ENCODE measurements at regions not wholly inside any gene's neighbourhood (a gene's known extent, or its start where the extent isn't known, plus 50 kb on each side); places are given as distances from the start of the nearest gene placed in this dataset.

DNA sequence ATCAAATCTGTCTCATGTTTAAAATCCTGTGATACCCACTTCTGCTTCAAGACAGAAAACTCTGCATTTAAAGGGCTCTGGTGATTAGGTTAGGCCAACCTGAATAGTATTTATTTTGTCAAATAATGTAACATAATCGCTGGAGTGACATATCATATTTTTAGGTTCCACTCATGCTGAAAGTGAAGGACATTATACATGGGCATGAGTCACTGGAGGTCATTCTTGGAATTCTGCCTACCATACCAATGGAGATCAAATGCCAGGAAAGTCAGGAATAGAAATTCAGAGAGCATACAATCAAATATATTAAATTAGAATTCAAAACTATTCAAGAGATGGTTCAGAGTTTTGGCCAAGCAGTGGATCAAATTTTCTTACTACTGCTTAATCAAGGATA is 97.1 kb upstream of the PRSS3 start:
- Mint-ChIP-seq H3K27me3 (ENCODE audit: insufficient read depth, low read depth, poor library complexity) (no peaks in the 10 kb centered on the region), H3K4me3 (no peak overlapping the region), H3K9me3 (no peaks in the 10 kb centered on the region), H3K4me1 (peaks cover 15% of the 10 kb centered on the region), H3K36me3 (ENCODE audit: low read depth) (no peaks in the 10 kb centered on the region), H3K27ac (no peak overlapping the region)
- DNase-seq (ENCODE audit: low spot score) (no peak), ATAC-seq (no peak)
- Histone ChIP-seq H3K36me3 (ENCODE audit: insufficient read depth) (no peaks in the 10 kb centered on the region), H2AFZ (no peak overlapping the region), H3K79me2 (replicated peaks; ENCODE audit: insufficient read depth) (no peaks in the 10 kb centered on the region), H3K27ac (ENCODE audit: low read depth) (no peak overlapping the region), H3F3A (replicated peaks; ENCODE audit: low read depth) (no peaks in the 10 kb centered on the region), H3K4me2 (no peak overlapping the region), H3K9me2 (ENCODE audit: insufficient read depth) (0 out of 2 replicates have a peak, but pooled peaks cover 5% of the 10 kb centered on the region), H4K20me1 (replicated peaks; ENCODE audit: insufficient read depth) (no peaks in the 10 kb centered on the region), H3K27me3 (ENCODE audit: insufficient read depth) (no peaks in the 10 kb centered on the region; the same call in 1 of the 2 replicates), H3K4me3 (no peak overlapping the region), H3K4me1 (ENCODE audit: insufficient read depth) (peaks cover 5% of the 10 kb centered on the region; the same call in 1 of the 2 replicates)
- TF ChIP-seq STAT1 (IDR thresholded peaks at IDR 0.05; ENCODE audit: unreplicated experiment), result no peak
- no peak for TF ChIP-seq POLR2AphosphoS5 (IDR thresholded peaks at IDR 0.05; ENCODE audit: low read depth)
- no peak for TF ChIP-seq EZH2 (IDR thresholded peaks at IDR 0.05; ENCODE audit: low read depth, unreplicated experiment)
- TF ChIP-seq CREB1 (CRISPR knock-in tag; IDR thresholded peaks at IDR 0.05; ENCODE audit: low read depth), result no peak
- no peak for TF ChIP-seq ZNF114 (CRISPR knock-in tag; IDR thresholded peaks at IDR 0.05)
- no peak for TF ChIP-seq JUNB (IDR thresholded peaks at IDR 0.05; ENCODE audit: unreplicated experiment)
- no peak for TF ChIP-seq EZH2phosphoT487 (IDR thresholded peaks at IDR 0.05; ENCODE audit: unreplicated experiment)
- TF ChIP-seq NANOG (IDR thresholded peaks at IDR 0.05; ENCODE audit: borderline replicate concordance), result no peak
- TF ChIP-seq, protein P1, sequence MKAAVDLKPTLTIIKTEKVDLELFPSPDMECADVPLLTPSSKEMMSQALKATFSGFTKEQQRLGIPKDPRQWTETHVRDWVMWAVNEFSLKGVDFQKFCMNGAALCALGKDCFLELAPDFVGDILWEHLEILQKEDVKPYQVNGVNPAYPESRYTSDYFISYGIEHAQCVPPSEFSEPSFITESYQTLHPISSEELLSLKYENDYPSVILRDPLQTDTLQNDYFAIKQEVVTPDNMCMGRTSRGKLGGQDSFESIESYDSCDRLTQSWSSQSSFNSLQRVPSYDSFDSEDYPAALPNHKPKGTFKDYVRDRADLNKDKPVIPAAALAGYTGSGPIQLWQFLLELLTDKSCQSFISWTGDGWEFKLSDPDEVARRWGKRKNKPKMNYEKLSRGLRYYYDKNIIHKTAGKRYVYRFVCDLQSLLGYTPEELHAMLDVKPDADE (IDR thresholded peaks at IDR 0.05), result no peak
- no peak for TF ChIP-seq ZNF331 (CRISPR knock-in tag; IDR thresholded peaks at IDR 0.05; ENCODE audit: low read depth)
- TF ChIP-seq REST (IDR thresholded peaks at IDR 0.05; ENCODE audit: unreplicated experiment), result no peak
- no peak for TF ChIP-seq CTCF (conservative IDR thresholded peaks at IDR 0.05; ENCODE audit: low read depth in 2 of 2)
- TF ChIP-seq ZNF462 (CRISPR knock-in tag; IDR thresholded peaks at IDR 0.05), result no peak

Measured in GM23338 (cell line).